K562 (cell line): ENCODE measurements at regions not wholly inside any gene's neighbourhood (a gene's known extent, or its start where the extent isn't known, plus 50 kb on each side); places are given as distances from the start of the nearest gene placed in this dataset.

Experiments
- ATAC-seq: fragments of 200-7000 bp; cut with Tn5 transposase; 3 replicates; pipeline ENCODE4 v1.9.1; 2020; ENCODE audit warnings: moderate library complexity
- BruUV-seq: library from RNA; stranded (reverse); fragments of 400-500 nt; replicated peaks from 2 replicates; lab custom pipeline; 2021; lab: Mats Ljungman, UMichigan
- CTCF ChIA-PET: fragments of 300-600 bp; formaldehyde crosslinking; extraction: SDS; loops from one replicate; lab custom pipeline; 2021; ENCODE audit warnings: low intra/inter-chr PET ratio; lab: Yijun Ruan, JAX
- POLR2A ChIA-PET: fragments of 300-600, 350-650 bp; sonication (Branson Sonifier 250); formaldehyde crosslinking; extraction: SDS; loops from one replicate; lab custom pipeline; 2021; ENCODE audit warnings: antibody characterized with exemption, inconsistent platforms; lab: Yijun Ruan, JAX
- DNase-seq, 4 experiments: peaks; one replicate each; pipeline versions ENCODE4 v3.0.0 to v3.0.0-alpha.2; 2011 to 2018; ENCODE audit warnings: low spot score in 3 of 4, mixed read lengths in 3 of 4; ENCODE audit errors: extremely low read depth in 1 of 4
- FAIRE-seq: peaks from 2 replicates; lab custom pipeline; 2011; peaks lifted over from hg19 to GRCh38; lab: Jason Lieb, UNC
- H2AFZ ChIP-seq: 2 replicates; pipeline ENCODE4 v1.6.0; 2011; ENCODE audit warnings: low read depth, low read length, control low read depth, inconsistent platforms
- H3K27ac ChIP-seq: fragments of 200-600 bp; 3 replicates; pipeline ENCODE4 v1.8.0; 2011; ENCODE audit warnings: low read depth, mild to moderate bottlenecking, control low read depth, inconsistent platforms, low read length, moderate library complexity, mixed read lengths; ENCODE audit errors: extremely low read depth
- H3K27me3 ChIP-seq, 2 experiments: fragments of 300-600 bp in 1 of 2; 2 replicates in 1 of 2; 3 replicates in 1 of 2; pipeline versions ENCODE4 v1.6.0 to v1.8.0; 2011; ENCODE audit warnings: inconsistent platforms in 2 of 2, low read length in 2 of 2, mild to moderate bottlenecking in 1 of 2, mixed read lengths in 1 of 2, moderate library complexity in 1 of 2; ENCODE audit not compliant: control insufficient read depth in 2 of 2, insufficient read depth in 2 of 2
- H3K36me3 ChIP-seq: fragments of 300-600 bp; 3 replicates; pipeline ENCODE4 v1.8.0; 2011; ENCODE audit warnings: mild to moderate bottlenecking, low read length, inconsistent platforms; ENCODE audit not compliant: control insufficient read depth, insufficient read depth
- H3K4me1 ChIP-seq, 2 experiments: fragments of 200-600 bp in 1 of 2; replicated peaks in 1 of 2; 2 replicates in 1 of 2; 3 replicates in 1 of 2; pipeline versions ENCODE4 v1.5.1 to v1.8.0; 2011; ENCODE audit warnings: inconsistent platforms in 2 of 2, low read length in 2 of 2, mild to moderate bottlenecking in 1 of 2, mixed read lengths in 1 of 2, moderate library complexity in 1 of 2; ENCODE audit not compliant: control insufficient read depth in 2 of 2, insufficient read depth in 2 of 2
- H3K4me2 ChIP-seq: 2 replicates; pipeline ENCODE4 v1.6.1; 2011; ENCODE audit warnings: low read length, control low read depth, inconsistent platforms, mixed read lengths; ENCODE audit not compliant: insufficient read depth
- H3K4me3 ChIP-seq: fragments of 200-600 bp; sonication (generic), shearing (Covaris generic); 2 replicates; pipeline ENCODE4 v1.5.1; 2016; ENCODE audit warnings: control low read depth, inconsistent platforms
- H3K79me2 ChIP-seq: fragments of 200-600 bp; 3 replicates; pipeline ENCODE4 v1.8.0; 2011; ENCODE audit warnings: low read length, inconsistent platforms; ENCODE audit not compliant: control insufficient read depth, insufficient read depth
- H3K9ac ChIP-seq, 2 experiments: 2 replicates each; pipeline versions ENCODE4 v1.6.0 to v1.6.1; 2011; ENCODE audit warnings: low read depth in 2 of 2, low read length in 2 of 2, control low read depth in 1 of 2, inconsistent platforms in 1 of 2, mild to moderate bottlenecking in 1 of 2, mixed read lengths in 1 of 2; ENCODE audit not compliant: insufficient read depth in 1 of 2
- H3K9me1 ChIP-seq: one replicate; pipeline ENCODE4 v1.6.0; 2011; ENCODE audit warnings: inconsistent platforms, mild to moderate bottlenecking, low read length, moderate library complexity; ENCODE audit not compliant: control insufficient read depth, insufficient read depth
- H3K9me3 ChIP-seq: replicated peaks from 2 replicates; pipeline ENCODE4 v1.5.1; 2011; ENCODE audit warnings: low read depth, low read length, inconsistent platforms; ENCODE audit not compliant: control insufficient read depth, insufficient read depth
- H4K20me1 ChIP-seq: replicated peaks from 2 replicates; pipeline ENCODE4 v1.6.1; 2011; ENCODE audit warnings: low read length, inconsistent platforms, mixed read lengths; ENCODE audit not compliant: control insufficient read depth, insufficient read depth
- CBX5 ChIP-seq: IDR thresholded peaks from 2 replicates; pipeline ENCODE4 v1.6.1; 2014; ENCODE audit warnings: low read depth, borderline replicate concordance
- GATAD2A ChIP-seq: fragments of 450-650 bp; IDR thresholded peaks from 2 replicates; pipeline ENCODE4 v1.6.1; 2017
- KDM1A ChIP-seq, 2 experiments: fragments of 450-650 bp; IDR thresholded peaks; 2 replicates each; pipeline ENCODE4 v1.6.1; 2016; ENCODE audit warnings: mild to moderate bottlenecking in 2 of 2
- NFATC3 ChIP-seq: fragments of 450-650 bp; IDR thresholded peaks from 2 replicates; pipeline ENCODE4 v1.6.1; 2017; ENCODE audit warnings: mild to moderate bottlenecking
- SMAD1 ChIP-seq: fragments of 150-350 bp; IDR thresholded peaks from 2 replicates; pipeline ENCODE4 v1.6.1; 2014; ENCODE audit warnings: low read length, low read depth; ENCODE audit not compliant: partially characterized antibody
- STAG1 ChIP-seq: sonication (generic); formaldehyde crosslinking; IDR thresholded peaks from 2 replicates; pipeline ENCODE4 v1.5.0; 2020; ENCODE audit warnings: missing genetic modification reagents, borderline replicate concordance
- ZNF384 ChIP-seq: IDR thresholded peaks from 2 replicates; pipeline ENCODE4 v1.6.1; 2012; ENCODE audit warnings: low read depth, low read length, improper control_type of control experiment
- ZNF408 ChIP-seq: fragments of 250-450 bp; sonication (Bioruptor Pico); IDR thresholded peaks from 2 replicates; pipeline ENCODE4 v1.4.0; 2020; ENCODE audit warnings: low read depth, mild to moderate bottlenecking, moderate library complexity
- ZNF444 ChIP-seq: fragments of 250-450 bp; sonication (Bioruptor Pico); IDR thresholded peaks from 2 replicates; pipeline ENCODE4 v1.4.0; 2020; ENCODE audit warnings: mild to moderate bottlenecking, moderate library complexity
- WGBS: fragments of 100-300 bp; shearing (Covaris generic); methylation state at CpG from one replicate; pipeline ENCODE4 v1.1.6; 2016; ENCODE audit warnings: low coverage, mixed read lengths; ENCODE audit not compliant: insufficient coverage; ENCODE audit errors: missing lambda C conversion rate; 5-methylcytosine and 5-hydroxymethylcytosine counted together
- in situ Hi-C: fragments of 300-500 bp; cut with MboI; formaldehyde crosslinking; loops from 4 replicates; pipeline ENCODE4 v1.15.0; 2018; ENCODE audit warnings: inconsistent platforms, mixed read lengths
- intact Hi-C: fragments of 100-400 bp; cut with micrococcal nuclease; formaldehyde crosslinking; loops from 2 replicates; pipeline ENCODE4 v1.14.2; 2022
- TF ChIP-seq, protein P1 (sequence below): IDR thresholded peaks from 3 replicates; pipeline ENCODE4 v1.6.1; 2011; ENCODE audit warnings: borderline replicate concordance, mild to moderate bottlenecking; ENCODE audit not compliant: insufficient read length, insufficient read depth
- TF ChIP-seq, protein P2 (sequence below): fragments of 450-650 bp; formaldehyde crosslinking; IDR thresholded peaks from 2 replicates; pipeline ENCODE4 v1.4.0; 2020; ENCODE audit warnings: mild to moderate bottlenecking, moderate library complexity
- TF ChIP-seq, protein P3 (sequence below): fragments of 250-450 bp; sonication (Bioruptor Pico); IDR thresholded peaks from 2 replicates; pipeline ENCODE4 v1.4.0; 2020; ENCODE audit warnings: borderline replicate concordance

DNA sequence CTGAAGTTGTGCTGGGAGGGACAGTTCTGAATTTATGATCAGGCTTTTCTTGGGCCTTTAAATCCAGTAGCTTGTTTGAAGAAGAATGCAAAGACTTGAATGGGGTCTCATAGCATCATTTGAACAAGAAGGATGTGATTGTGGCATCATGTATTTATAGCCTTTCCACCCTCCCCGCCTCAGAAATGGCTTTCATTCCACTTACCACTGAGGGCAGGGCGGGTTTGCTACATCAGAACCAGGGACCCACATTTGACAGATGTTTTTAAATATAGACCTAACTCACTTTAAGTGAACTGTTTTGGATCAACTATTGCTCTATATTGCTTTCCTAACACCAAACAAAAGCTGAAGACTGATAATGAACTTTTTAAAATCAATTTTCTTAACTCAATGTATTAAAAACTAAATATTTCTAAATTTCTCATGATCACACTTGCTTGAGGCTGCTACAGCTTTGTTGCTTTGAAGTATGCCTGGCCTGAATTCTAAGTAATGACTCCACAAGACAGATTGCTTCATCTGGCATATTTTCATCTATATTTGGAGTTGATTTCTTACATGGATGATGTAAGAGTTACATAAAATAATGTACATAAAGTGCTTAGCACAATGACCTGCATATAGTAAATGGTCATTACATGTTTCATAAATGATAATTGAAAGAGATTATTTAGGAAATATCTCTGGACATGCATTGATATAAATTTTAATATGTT, 1552.9 kb upstream of the SLC39A10 start:
- H3K4me1 ChIP-seq, result no peaks in the 10 kb centered on the region
- DNase-seq (no peak), FAIRE-seq (no peak), ATAC-seq (no peak)
- no peaks in the 10 kb centered on the region for H3K9me1 ChIP-seq
- TF ChIP-seq NFATC3 (no peak), ZNF444 (CRISPR knock-in tag) (no peak), KDM1A (IDR thresholded peaks at IDR 0.05) (no peak), SMAD1 (no peak), STAG1 (CRISPR knock-in tag) (no peak), GATAD2A (no peak), ZNF384 (no peak), ZNF408 (CRISPR knock-in tag) (no peak), CBX5 (no peak)
- TF ChIP-seq, protein P1, sequence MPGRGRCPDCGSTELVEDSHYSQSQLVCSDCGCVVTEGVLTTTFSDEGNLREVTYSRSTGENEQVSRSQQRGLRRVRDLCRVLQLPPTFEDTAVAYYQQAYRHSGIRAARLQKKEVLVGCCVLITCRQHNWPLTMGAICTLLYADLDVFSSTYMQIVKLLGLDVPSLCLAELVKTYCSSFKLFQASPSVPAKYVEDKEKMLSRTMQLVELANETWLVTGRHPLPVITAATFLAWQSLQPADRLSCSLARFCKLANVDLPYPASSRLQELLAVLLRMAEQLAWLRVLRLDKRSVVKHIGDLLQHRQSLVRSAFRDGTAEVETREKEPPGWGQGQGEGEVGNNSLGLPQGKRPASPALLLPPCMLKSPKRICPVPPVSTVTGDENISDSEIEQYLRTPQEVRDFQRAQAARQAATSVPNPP, result no peak
- TF ChIP-seq, protein P2, sequence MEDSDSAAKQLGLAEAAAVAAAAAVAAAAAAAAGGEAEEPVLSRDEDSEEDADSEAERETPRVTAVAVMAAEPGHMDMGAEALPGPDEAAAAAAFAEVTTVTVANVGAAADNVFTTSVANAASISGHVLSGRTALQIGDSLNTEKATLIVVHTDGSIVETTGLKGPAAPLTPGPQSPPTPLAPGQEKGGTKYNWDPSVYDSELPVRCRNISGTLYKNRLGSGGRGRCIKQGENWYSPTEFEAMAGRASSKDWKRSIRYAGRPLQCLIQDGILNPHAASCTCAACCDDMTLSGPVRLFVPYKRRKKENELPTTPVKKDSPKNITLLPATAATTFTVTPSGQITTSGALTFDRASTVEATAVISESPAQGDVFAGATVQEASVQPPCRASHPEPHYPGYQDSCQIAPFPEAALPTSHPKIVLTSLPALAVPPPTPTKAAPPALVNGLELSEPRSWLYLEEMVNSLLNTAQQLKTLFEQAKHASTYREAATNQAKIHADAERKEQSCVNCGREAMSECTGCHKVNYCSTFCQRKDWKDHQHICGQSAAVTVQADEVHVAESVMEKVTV (CRISPR knock-in tag), result no peak
- TF ChIP-seq, protein P3, sequence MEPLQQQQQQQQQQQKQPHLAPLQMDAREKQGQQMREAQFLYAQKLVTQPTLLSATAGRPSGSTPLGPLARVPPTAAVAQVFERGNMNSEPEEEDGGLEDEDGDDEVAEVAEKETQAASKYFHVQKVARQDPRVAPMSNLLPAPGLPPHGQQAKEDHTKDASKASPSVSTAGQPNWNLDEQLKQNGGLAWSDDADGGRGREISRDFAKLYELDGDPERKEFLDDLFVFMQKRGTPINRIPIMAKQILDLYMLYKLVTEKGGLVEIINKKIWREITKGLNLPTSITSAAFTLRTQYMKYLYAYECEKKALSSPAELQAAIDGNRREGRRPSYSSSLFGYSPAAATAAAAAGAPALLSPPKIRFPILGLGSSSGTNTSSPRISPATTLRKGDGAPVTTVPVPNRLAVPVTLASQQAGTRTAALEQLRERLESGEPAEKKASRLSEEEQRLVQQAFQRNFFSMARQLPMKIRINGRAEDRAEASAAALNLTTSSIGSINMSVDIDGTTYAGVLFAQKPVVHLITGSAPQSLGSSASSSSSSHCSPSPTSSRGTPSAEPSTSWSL (CRISPR knock-in tag), result no peak
- no peak overlapping the region for H3K9ac ChIP-seq
- H3K36me3 ChIP-seq, result no peaks in the 10 kb centered on the region
- ChIA-PET CTCF (no interaction called here), POLR2A (no interaction called here)
- H4K20me1 ChIP-seq, result no peaks in the 10 kb centered on the region
- H3K79me2 ChIP-seq, result no peaks in the 10 kb centered on the region
- H2AFZ ChIP-seq, result no peak overlapping the region
- no peak overlapping the region for H3K4me2 ChIP-seq
- H3K9me3 ChIP-seq, result no peaks in the 10 kb centered on the region
- in situ Hi-C loops (no loop called here), intact Hi-C loops (no loop called here)
- no peak overlapping the region for H3K27ac ChIP-seq
- BruUV-seq, result no TSS peak
- no peaks in the 10 kb centered on the region for H3K27me3 ChIP-seq
- whole genome bisulfite sequencing, result 0% methylated on average over 2 of the region's 2 CpGs
- H3K4me3 ChIP-seq, result no peak overlapping the region
